ENCODE measurements at regions not wholly inside any gene's neighbourhood (a gene's known extent, or its start where the extent isn't known, plus 50 kb on each side); places are given as distances from the start of the nearest gene placed in this dataset.
"Not testable (repeated sequence)": the region's sequence is repeated elsewhere in the genome, so short reads cannot be mapped to it uniquely, and the experiment has no call there.

- DNase-seq (ENCODE audit: extremely low read depth in 1 of 2, low read depth in 1 of 2), result no peak
Measured at GRCh38 chr3:31314258-31314657, 218.5 kb upstream of the STT3B start.

GRCh38 chr3:31319332-31319731, 213.4 kb upstream of the STT3B start:
- no peak for DNase-seq (ENCODE audit: extremely low read depth in 1 of 2, low read depth in 1 of 2)

DNA sequence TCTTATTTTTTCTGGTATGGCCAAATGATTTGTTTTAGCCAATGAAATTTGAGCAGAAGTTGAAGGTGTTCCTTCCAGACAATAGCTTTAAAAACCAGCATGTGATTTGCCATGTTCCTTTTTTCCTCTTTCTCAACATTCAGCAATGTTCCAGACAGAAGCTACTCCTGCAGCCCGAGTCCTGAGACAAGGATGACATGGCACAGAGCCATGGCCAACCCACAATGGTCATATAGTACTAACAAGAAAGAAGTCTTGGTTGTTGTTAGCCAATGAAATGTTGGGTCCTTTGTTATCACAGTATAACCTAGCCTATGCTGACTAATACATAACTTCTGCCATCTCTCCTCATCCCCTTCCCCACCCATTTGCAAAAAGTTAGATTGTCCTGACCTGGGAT, 211.1 kb upstream of the STT3B start:
- DNase-seq (ENCODE audit: extremely low read depth in 1 of 2, low read depth in 1 of 2), result no peak

DNA sequence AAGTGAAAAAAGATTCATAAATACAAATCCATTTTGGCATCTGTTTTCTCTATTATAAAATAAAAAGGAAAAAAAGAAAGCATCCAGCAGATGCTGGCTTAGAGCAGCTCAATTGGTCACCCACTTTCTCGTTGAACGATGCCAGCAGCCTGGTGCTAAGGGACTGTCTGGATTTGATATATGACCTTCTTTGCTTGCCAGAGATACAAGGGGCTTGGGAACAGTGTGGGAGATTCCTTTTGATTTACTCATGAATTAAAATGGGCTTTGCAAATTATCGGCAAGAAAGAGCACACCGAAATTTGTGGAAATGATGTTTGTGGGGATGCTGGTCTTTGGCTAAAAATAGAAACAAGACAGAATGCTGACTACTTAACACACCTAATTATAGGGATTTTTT, 210.3 kb upstream of the STT3B start:
- no peak for DNase-seq (ENCODE audit: extremely low read depth in 1 of 2, low read depth in 1 of 2)

GRCh38 chr3:31327826-31328357, 204.8 kb upstream of the STT3B start:
- DNase-seq (ENCODE audit: extremely low read depth in 1 of 2, low read depth in 1 of 2), result not testable (repeated sequence)

GRCh38 chr3:31331278-31331677, 201.4 kb upstream of the STT3B start:
- no peak for DNase-seq (ENCODE audit: extremely low read depth in 1 of 2, low read depth in 1 of 2)

DNA sequence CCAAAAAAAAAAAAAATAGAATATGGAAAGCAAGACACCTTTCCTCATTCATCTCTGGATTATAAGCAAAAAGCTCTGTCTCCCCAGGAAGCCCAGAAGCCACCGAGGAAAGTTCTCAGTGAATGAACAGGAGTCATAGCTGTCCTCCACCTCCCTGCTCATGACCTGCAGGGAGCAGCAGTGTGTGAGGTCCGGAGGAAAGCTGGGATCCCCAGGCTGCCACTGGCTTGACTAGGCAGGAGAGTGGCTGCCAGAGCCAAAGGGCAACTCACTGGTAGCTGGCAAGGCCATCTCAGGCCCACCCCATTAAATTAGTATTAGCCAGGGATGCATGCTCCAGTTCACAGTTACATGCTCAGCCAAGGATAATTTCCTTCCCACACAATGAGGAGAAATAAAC, 191.6 kb upstream of the STT3B start:
- DNase-seq (ENCODE audit: extremely low read depth in 1 of 2, low read depth in 1 of 2), result no peak

- DNase-seq (ENCODE audit: extremely low read depth in 1 of 2, low read depth in 1 of 2), result no peak
Measured at GRCh38 chr3:31343075-31343474, 189.7 kb upstream of the STT3B start.

GRCh38 chr3:31345581-31345980, 187.1 kb upstream of the STT3B start:
- no peak for DNase-seq (ENCODE audit: extremely low read depth in 1 of 2, low read depth in 1 of 2)

GRCh38 chr3:31346542-31346979, 186.2 kb upstream of the STT3B start:
- DNase-seq (ENCODE audit: extremely low read depth in 1 of 2, low read depth in 1 of 2), result no peak

- no peak for DNase-seq (ENCODE audit: extremely low read depth in 1 of 2, low read depth in 1 of 2)
Measured at GRCh38 chr3:31349001-31349748, 183.6 kb upstream of the STT3B start.

- DNase-seq (ENCODE audit: extremely low read depth in 1 of 2, low read depth in 1 of 2), result no peak
Measured at GRCh38 chr3:31350307-31350706, 182.4 kb upstream of the STT3B start.

- DNase-seq (ENCODE audit: extremely low read depth in 1 of 2, low read depth in 1 of 2), result no peak
Measured at GRCh38 chr3:31352331-31352730, 180.4 kb upstream of the STT3B start.

DNA sequence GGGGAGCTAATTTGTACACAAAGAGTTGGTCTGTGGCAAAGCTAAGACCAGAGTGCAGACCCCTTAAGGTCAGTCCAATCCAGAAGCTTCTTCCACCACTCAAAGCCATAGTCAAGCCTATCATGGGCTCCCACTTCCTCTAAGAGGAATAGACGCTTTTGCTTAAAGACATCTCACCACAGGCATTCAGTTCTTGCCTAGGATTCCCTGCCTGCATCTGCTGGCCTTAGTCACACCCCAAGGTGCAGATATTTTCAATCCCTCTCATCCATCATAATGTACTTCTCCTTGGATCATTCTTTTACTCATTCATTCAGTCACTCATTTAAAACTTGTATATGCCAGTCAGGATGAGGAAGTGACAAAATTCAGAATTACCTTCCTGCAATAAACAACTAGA, 179.6 kb upstream of the STT3B start:
- no peak for DNase-seq (ENCODE audit: extremely low read depth in 1 of 2, low read depth in 1 of 2)

GRCh38 chr3:31354373-31354772, 178.4 kb upstream of the STT3B start:
- no peak for DNase-seq (ENCODE audit: extremely low read depth in 1 of 2, low read depth in 1 of 2)

GRCh38 chr3:31355807-31356206, 176.9 kb upstream of the STT3B start:
- DNase-seq (ENCODE audit: extremely low read depth in 1 of 2, low read depth in 1 of 2), result no peak

- no peak for DNase-seq (ENCODE audit: extremely low read depth in 1 of 2, low read depth in 1 of 2)
Measured at GRCh38 chr3:31356941-31357340, 175.8 kb upstream of the STT3B start.

GRCh38 chr3:31357451-31357850, 175.3 kb upstream of the STT3B start:
- no peak for DNase-seq (ENCODE audit: extremely low read depth in 1 of 2, low read depth in 1 of 2)

DNA sequence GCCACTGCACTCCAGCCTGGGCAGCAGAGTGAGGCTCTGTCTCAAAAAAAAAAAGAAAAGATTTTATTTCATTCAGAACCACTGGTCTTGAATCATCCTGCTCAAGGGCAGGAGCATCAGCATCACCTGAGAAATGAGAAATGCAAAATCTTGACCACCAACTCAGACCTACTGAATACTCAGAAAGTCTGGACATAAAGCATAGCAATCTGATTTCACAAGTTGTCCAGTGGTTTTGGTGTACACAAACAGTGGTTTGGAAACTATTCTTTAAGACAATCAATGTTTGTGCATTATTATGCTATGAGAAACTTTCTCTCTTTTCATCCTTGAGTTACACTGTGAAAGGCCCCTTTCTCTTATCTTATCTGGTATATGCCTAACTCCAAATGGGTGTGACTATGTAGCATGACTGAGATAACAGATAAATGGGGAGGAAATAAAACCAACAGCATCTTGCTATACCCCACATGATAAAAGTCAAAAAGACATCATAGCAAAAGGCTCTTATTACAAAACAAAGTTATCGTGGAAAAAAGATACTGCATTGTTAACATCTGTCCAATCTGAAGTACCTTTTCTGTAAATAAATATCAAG, 174.2 kb upstream of the STT3B start:
- no peak for DNase-seq (ENCODE audit: extremely low read depth in 1 of 2, low read depth in 1 of 2)

- DNase-seq (ENCODE audit: extremely low read depth in 1 of 2, low read depth in 1 of 2), result no peak
Measured at GRCh38 chr3:31361371-31362273, 171.1 kb upstream of the STT3B start.

DNA sequence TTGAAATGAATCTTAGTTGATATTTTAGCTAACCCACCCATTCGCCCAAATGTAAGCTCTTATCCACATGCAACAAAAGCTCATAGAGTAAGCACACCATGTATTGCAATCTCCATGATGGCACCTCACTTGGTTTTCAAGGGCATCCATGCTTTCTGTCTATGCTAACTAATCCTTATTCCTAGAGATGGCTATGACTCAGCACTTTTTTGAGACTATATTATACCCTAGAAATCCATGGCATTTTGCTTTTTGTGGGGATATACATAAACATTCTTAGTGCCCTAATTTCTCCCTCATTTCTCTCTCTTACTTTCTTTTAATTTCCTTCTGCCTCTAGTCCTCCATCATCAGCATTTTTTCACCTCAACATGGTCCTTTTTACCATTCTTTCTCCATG, 168.5 kb upstream of the STT3B start:
- no peak for DNase-seq (ENCODE audit: extremely low read depth in 1 of 2, low read depth in 1 of 2)
